GM21367 (cell line): ENCODE measurements at regions not wholly inside any gene's neighbourhood (a gene's known extent, or its start where the extent isn't known, plus 50 kb on each side); places are given as distances from the start of the nearest gene placed in this dataset.
"Not testable (repeated sequence)": the region's sequence is repeated elsewhere in the genome, so short reads cannot be mapped to it uniquely, and the experiment has no call there.

Experiments used
- ATAC-seq: cut with Tn5 transposase; IDR thresholded peaks from one replicate; pipeline ENCODE4 v1.9.1; 2021; ENCODE audit not compliant: unreplicated experiment

GRCh38 chr16:5302372-5303114 is 204.9 kb upstream of the EEF2KMT start:
- ATAC-seq: no peak

- no peak for ATAC-seq
These were observed 200.6 kb upstream of the EEF2KMT start for GRCh38 chr16:5298202-5298601.

DNA sequence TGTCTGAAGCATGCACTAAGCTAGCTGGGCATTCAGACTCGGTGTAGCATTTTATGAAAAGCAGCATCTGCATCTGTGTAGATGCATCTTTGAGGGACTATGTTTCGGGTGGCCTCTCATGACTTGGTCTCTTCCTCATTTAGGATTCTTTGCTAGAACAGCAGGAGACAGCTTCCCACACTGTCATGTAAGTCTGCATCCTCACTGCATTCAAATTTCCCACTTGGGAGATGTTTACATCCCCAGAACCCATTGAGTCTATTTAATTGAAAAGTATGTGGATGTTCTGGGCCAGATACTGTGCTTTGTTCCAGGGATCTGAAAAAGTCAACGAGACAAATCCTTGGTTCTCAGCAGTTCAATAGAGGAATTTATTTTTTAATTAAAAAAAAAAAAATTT is 198.6 kb upstream of the EEF2KMT start:
- ATAC-seq: no peak

- not testable (repeated sequence) for ATAC-seq
These were observed 197.7 kb upstream of the EEF2KMT start for GRCh38 chr16:5295304-5295703.

DNA sequence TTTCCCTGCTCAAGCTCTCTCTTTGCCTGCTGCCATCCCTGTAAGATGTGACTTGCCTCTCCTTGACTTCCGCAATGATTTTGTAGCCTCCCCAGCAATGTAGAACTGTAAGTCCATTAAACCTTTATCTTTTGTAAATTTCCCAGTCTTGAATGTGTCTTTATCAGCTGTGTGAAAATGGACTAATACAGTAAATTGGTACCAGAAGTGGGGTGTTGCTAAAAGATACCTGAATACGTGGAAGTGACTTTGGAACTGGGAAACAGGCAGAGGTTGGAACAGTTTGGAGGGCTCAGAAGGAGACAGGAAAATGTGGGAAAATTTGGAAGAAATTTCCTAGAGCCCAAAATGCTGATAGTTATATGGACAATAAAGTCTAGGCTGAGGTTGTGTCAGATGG is 184.6 kb upstream of the EEF2KMT start:
- ATAC-seq: not testable (repeated sequence)

- ATAC-seq: no peak
These were observed 159.9 kb upstream of the EEF2KMT start for GRCh38 chr16:5257462-5257861.

GRCh38 chr16:5252791-5253190 is 155.2 kb upstream of the EEF2KMT start:
- ATAC-seq: no peak

GRCh38 chr16:5247403-5247802 is 149.8 kb upstream of the EEF2KMT start:
- ATAC-seq: not testable (repeated sequence)

GRCh38 chr16:5240278-5240626 is 142.7 kb upstream of the EEF2KMT start:
- not testable (repeated sequence) for ATAC-seq

DNA sequence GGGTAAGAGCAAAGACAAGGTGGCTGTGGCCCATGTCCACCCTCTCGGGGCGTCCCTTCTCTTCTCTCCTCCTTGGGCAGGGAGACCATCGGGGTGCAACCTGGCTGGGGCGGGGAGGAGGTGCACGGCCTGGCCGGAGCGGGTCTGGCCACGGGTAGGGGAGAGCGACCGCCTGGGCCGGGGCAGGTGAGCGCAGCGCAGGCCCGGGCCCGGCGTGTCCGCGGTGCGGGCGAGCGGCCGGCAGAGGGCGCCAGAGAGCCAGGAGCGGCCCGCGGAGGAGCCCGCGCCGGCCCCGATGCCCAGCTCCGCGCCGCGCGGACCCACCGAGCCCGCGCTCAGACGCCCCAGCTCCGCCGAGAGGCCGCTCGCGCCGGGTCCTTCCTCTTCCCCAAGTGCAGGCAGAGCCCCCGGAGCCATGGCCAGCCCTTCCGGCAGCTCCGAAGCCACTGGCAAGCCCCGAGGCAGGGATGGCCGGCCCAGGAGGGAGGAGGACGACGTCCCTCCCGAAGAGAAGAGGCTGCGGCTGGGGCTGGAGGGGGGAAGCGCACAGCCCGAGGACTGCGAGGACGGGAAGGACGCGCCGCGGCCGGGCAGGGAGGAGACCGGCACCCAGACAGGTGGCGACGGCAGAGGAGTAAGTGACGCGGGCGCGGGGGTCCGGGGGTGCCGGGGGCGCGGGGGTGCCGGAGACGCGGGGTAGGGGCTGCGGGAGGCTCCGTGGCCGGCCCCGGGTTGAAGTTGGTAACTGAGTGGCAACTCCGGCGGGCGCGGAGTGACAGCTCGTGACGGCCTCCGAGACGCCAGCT is 142.1 kb upstream of the EEF2KMT start:
- ATAC-seq: not testable (repeated sequence)

- no peak for ATAC-seq
These were observed 137.5 kb upstream of the EEF2KMT start for GRCh38 chr16:5235119-5235518.

DNA sequence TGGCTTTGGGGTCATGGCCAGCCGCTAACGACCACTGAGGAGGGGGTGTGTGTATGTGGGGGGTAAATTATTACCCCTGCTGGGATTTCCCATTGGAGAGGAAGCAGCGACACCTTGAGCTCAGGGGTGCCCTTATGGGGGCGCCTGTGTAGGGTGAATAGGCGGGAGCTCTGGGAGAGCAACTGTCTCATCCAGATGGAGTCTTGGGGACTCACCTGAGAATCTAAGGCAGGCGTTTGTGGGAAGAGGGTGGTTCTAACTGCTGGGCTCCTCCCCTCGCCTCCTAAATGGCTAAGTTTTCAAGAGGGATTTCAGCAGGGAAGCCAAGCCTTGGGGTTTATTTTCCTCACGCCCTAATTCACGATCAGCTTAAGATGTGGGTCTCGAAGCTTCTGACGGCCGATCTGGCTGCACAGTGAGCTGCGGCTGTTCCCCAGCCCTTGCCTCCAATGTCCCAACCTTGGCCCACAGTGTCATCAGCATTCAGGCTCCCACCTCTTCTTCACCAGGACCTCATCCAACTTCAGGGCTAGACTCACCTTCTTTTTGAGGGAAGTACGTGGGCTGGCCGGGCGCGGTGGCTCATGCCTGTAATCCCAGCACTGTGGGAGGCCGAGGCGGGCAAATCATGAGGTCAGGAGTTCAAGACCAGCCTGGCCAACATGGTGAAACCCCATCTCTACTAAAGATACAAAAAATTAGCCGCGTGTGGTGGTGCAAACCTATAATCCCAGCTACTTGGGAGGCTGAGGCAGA is 136.9 kb upstream of the EEF2KMT start:
- ATAC-seq: no peak

GRCh38 chr16:5231246-5231759 is 133.7 kb upstream of the EEF2KMT start:
- ATAC-seq: no peak

GRCh38 chr16:5228369-5228768 is 130.8 kb upstream of the EEF2KMT start:
- ATAC-seq: no peak

DNA sequence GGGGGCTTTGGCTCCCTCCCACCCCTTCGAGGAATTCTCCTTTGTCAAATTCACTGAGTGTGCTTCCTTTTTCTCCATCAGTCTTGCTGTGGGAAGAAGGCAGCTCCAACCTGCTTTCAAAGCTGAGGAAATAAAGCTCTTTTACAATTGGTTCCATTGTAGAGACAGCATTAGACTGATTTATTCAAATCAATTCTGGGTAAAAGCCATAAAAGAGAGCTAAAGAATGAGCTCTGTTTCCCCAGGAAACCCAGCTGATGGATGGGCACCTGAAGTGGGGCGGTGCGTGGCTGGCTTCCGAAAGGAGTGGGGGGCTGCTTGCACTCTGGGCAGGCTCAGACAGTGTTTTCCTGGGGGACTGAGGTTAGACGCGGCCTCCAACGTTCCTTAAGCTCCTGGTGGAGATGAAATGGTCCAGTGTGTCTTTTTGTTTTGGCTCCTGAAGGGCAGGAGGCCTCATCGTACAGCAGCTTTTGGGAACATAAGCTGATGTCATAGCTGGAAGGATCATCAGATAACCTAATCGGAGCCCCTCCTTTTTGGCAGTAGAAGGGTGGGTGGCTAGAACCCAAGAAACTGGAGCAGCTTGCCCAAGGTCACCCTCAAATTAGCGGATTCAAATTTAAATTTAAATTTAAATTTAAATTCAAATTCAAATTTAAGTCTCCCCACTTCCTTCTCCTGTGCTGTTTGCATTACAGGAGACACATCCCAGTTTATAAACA is 128.5 kb upstream of the EEF2KMT start:
- ATAC-seq: no peak

GRCh38 chr16:5222761-5223160 is 125.2 kb upstream of the EEF2KMT start:
- ATAC-seq: no peak

DNA sequence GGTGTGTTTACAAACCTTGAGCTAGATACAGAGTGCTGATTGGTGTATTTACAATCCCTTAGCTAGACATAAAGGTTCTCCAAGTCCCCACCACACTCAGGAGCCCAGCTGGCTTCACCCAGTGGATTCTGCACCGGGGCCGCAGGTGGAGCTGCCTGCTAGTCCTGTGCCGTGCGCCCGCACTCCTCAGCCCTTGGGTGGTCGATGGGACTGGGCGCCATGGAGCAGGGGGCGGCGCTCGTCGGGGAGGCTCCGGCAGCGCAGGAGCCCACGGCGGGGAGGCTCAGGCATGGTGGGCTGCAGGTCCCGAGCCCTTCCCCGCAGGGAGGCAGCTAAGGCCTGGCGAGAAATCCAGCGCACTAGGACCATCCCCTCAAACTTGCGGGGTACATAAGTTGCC is 124.2 kb upstream of the EEF2KMT start:
- not testable (repeated sequence) for ATAC-seq

- no peak for ATAC-seq
These were observed 123.1 kb upstream of the EEF2KMT start for GRCh38 chr16:5220705-5221104.

DNA sequence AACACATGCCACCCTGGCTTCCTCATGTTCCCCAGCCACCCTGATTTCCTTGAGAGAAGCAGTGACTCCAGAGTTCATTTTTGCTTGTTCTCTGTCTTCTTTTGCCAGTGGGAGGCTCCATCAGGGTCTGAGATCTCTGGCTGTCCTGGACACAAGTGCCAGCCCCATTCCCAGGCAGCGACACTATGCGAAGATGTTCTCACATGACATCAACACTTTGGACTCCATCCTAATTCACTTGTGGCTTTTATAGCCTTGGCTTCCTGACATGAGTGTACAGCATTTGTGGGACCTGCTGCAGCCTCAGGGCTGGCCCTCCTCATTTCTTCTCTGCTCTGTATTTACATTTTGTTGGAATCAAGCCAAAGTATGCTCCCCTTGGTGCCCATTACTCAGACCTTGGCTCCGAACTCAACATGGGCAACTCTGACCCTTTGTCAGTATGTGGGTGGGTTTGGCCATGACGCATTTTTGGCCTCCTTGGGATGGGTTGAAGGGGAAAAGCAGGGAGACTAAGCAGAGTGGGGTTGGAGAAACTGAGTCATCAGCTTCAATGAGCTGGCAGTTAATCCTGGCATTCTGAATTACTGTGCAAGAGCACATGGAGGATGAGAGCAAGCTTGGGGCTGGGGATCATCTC is 119.0 kb upstream of the EEF2KMT start:
- no peak for ATAC-seq

DNA sequence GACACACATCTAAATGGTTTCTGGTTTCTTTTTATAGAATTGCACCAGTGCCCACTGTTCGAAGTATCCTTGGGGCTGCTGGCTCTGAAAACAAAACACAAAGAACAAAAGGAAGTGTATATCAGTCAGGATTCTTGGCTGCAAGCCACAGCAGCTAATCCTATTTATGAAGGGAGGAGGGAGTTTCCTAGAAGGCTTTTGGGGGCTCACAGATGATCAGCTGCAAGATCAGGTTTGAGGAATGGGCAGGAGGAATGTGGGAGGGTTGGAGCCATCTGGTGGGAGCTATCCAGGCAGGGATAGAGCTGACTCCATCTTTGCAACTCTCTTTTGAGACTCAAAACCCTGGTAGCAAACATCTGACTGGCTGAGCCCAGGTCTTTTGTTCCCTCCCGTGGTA is 118.3 kb upstream of the EEF2KMT start:
- no peak for ATAC-seq
